MM.1S (cell line): ENCODE measurements at regions not wholly inside any gene's neighbourhood (a gene's known extent, or its start where the extent isn't known, plus 50 kb on each side); places are given as distances from the start of the nearest gene placed in this dataset.

Experiments used
- DNase-seq: peaks from one replicate; pipeline ENCODE4 v3.0.0-alpha.2; 2015
- H2AFZ ChIP-seq: fragments of 300-600 bp; sonication (generic); 2 replicates; pipeline ENCODE4 v1.6.0; 2016; ENCODE audit warnings: antibody characterized with exemption, low read length
- H3F3A ChIP-seq: fragments of 300-600 bp; sonication (generic); 2 replicates; pipeline ENCODE4 v1.6.1; 2016; ENCODE audit warnings: mild to moderate bottlenecking, antibody characterized with exemption, low read length, moderate library complexity, mixed read lengths; ENCODE audit not compliant: insufficient read depth
- H3K27ac ChIP-seq: fragments of 300-600 bp; sonication (generic); 2 replicates; pipeline ENCODE4 v1.5.1; 2016; ENCODE audit warnings: mild to moderate bottlenecking, low read length
- H3K27me3 ChIP-seq: fragments of 300-600 bp; sonication (generic); replicated peaks from 2 replicates; pipeline ENCODE4 v1.6.0; 2016; ENCODE audit warnings: low read length; ENCODE audit not compliant: insufficient read depth
- H3K36me3 ChIP-seq: fragments of 300-600 bp; sonication (generic); replicated peaks from 2 replicates; pipeline ENCODE4 v1.6.1; 2016; ENCODE audit warnings: mild to moderate bottlenecking, low read length, mixed read lengths; ENCODE audit not compliant: insufficient read depth
- H3K4me1 ChIP-seq: fragments of 300-600 bp; sonication (generic); 2 replicates; pipeline ENCODE4 v1.6.1; 2016; ENCODE audit warnings: low read length, mixed read lengths
- H3K4me2 ChIP-seq: fragments of 300-600 bp; sonication (generic); 2 replicates; pipeline ENCODE4 v1.6.0; 2016; ENCODE audit warnings: low read depth, low read length
- H3K4me3 ChIP-seq: fragments of 300-600 bp; sonication (generic); 2 replicates; pipeline ENCODE4 v1.5.1; 2016; ENCODE audit warnings: low read length, mixed read lengths
- H3K79me2 ChIP-seq: fragments of 300-600 bp; sonication (generic); 2 replicates; pipeline ENCODE4 v1.6.1; 2016; ENCODE audit warnings: mixed run types, low read length, mixed read lengths
- H3K9ac ChIP-seq: fragments of 300-600 bp; sonication (generic); 2 replicates; pipeline ENCODE4 v1.6.1; 2016; ENCODE audit warnings: low read length, mixed read lengths
- H3K9me2 ChIP-seq: fragments of 300-600 bp; sonication (generic); replicated peaks from 2 replicates; pipeline ENCODE4 v1.6.1; 2016; ENCODE audit warnings: mild to moderate bottlenecking, low read length, mixed read lengths; ENCODE audit not compliant: insufficient read depth
- H3K9me3 ChIP-seq: fragments of 300-600 bp; sonication (generic); replicated peaks from 2 replicates; pipeline ENCODE4 v1.6.1; 2016; ENCODE audit warnings: mild to moderate bottlenecking, low read length, mixed read lengths; ENCODE audit not compliant: insufficient read depth
- H4K20me1 ChIP-seq: fragments of 300-600 bp; sonication (generic); 2 replicates; pipeline ENCODE4 v1.6.1; 2016; ENCODE audit warnings: mild to moderate bottlenecking, low read length, moderate library complexity, mixed read lengths; ENCODE audit not compliant: insufficient read depth
- EZH2 ChIP-seq: fragments of 300-600 bp; sonication (generic); optimal IDR thresholded peaks from 2 replicates; pipeline ENCODE3; 2017; ENCODE audit warnings: low read depth, mild to moderate bottlenecking, antibody characterized with exemption, low read length, mixed read lengths
- EZH2phosphoT487 ChIP-seq: fragments of 300-600 bp; sonication (generic); IDR thresholded peaks from 2 replicates; pipeline ENCODE4 v1.6.1; 2018; ENCODE audit warnings: antibody characterized with exemption, low read length
- TF ChIP-seq, protein P1 (sequence below): fragments of 300-600 bp; sonication (generic); IDR thresholded peaks from 2 replicates; pipeline ENCODE4 v1.5.1; 2016; ENCODE audit warnings: antibody characterized with exemption, low read length, mixed read lengths

DNA sequence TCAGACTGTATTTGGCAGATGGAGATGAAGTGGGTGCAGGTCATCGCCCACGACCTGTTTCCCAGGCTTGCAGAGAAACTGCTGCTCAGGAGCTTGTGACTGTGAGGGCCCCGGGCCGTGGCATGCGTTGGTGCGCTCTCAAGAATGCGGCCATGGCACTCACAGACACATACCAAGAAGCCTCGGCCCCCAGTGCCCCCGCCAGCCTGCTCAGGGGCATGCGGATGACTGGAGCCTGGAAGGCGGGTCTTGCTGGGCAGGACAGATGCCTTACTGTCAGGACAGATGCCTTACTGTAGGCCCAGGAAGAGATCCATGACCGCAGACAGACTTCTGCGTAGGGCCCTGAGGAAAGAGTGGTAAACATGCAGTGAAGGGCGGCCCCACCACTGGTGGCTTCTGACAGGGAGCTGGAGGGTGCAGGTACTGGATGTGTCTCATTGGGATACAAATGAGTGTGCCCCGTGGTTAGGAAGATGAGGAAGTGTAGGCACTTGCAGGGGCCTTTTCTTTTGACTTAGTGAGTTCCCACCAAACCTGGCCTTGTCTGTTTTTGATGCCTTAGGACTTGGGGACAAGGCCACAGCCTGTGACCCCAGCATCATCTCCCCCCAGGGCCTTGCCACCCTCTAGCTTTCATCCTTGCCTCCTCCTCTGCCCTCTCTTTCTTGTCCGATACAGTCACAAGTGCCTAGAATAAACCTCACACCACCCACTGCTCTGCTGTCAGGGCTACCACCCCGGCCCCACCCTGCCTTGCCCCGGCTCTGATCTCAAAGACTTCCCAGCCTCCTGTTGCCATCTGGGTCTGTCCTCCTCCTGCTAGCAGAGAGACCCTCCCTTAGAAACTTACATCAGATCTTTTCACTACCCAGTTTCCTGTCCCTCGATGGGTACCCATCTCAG is 68.8 kb upstream of the ABL1 start:
- H4K20me1 ChIP-seq = no peaks in the 10 kb centered on the region
- no peaks in the 10 kb centered on the region for H3K9me3 ChIP-seq
- H3K36me3 ChIP-seq = no peaks in the 10 kb centered on the region
- H3K79me2 ChIP-seq = peaks cover 7% of the 10 kb centered on the region; the same call in 1 of the 2 replicates
- H2AFZ ChIP-seq = no peak overlapping the region
- no peak overlapping the region for H3K27ac ChIP-seq
- TF ChIP-seq, protein P1, sequence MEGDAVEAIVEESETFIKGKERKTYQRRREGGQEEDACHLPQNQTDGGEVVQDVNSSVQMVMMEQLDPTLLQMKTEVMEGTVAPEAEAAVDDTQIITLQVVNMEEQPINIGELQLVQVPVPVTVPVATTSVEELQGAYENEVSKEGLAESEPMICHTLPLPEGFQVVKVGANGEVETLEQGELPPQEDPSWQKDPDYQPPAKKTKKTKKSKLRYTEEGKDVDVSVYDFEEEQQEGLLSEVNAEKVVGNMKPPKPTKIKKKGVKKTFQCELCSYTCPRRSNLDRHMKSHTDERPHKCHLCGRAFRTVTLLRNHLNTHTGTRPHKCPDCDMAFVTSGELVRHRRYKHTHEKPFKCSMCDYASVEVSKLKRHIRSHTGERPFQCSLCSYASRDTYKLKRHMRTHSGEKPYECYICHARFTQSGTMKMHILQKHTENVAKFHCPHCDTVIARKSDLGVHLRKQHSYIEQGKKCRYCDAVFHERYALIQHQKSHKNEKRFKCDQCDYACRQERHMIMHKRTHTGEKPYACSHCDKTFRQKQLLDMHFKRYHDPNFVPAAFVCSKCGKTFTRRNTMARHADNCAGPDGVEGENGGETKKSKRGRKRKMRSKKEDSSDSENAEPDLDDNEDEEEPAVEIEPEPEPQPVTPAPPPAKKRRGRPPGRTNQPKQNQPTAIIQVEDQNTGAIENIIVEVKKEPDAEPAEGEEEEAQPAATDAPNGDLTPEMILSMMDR = no peak
- no peak for TF ChIP-seq EZH2phosphoT487
- no peak for TF ChIP-seq EZH2
- no peak overlapping the region for H3K9ac ChIP-seq
- H3F3A ChIP-seq = no peaks in the 10 kb centered on the region
- DNase-seq = no peak
- no peaks in the 10 kb centered on the region for H3K9me2 ChIP-seq
- no peak overlapping the region for H3K4me2 ChIP-seq
- H3K4me3 ChIP-seq = no peak overlapping the region
- no peaks in the 10 kb centered on the region for H3K27me3 ChIP-seq
- no peaks in the 10 kb centered on the region for H3K4me1 ChIP-seq

DNA sequence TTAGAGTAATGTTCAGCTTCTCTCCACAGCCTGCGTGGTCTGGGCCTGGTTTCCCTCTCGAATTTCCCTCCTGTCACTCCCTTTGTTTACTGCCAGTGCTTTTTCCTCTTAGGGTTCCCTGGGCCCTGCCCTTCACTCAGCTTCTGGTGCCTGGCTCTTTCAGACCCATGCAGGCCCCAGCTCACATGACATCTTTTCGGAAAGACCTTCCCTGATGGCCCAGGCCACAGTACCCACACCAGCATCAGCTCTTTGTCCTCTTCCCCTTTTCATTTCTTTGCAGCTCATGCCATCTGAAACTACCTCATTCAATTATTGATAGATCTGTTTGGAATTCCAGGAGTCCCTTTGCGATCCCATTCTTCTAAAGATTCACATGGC is 68.1 kb upstream of the ABL1 start:
- Histone ChIP-seq H3K27ac (no peak overlapping the region), H4K20me1 (no peaks in the 10 kb centered on the region), H2AFZ (no peak overlapping the region), H3K36me3 (no peaks in the 10 kb centered on the region), H3F3A (no peaks in the 10 kb centered on the region), H3K9me2 (no peaks in the 10 kb centered on the region), H3K27me3 (no peaks in the 10 kb centered on the region), H3K4me3 (no peak overlapping the region), H3K4me2 (no peak overlapping the region), H3K9me3 (no peaks in the 10 kb centered on the region), H3K4me1 (no peaks in the 10 kb centered on the region), H3K79me2 (peaks cover 7% of the 10 kb centered on the region; the same call in 1 of the 2 replicates), H3K9ac (no peak overlapping the region)
- TF ChIP-seq, protein P1 = no peak
- no peak for TF ChIP-seq EZH2phosphoT487
- DNase-seq = no peak

DNA sequence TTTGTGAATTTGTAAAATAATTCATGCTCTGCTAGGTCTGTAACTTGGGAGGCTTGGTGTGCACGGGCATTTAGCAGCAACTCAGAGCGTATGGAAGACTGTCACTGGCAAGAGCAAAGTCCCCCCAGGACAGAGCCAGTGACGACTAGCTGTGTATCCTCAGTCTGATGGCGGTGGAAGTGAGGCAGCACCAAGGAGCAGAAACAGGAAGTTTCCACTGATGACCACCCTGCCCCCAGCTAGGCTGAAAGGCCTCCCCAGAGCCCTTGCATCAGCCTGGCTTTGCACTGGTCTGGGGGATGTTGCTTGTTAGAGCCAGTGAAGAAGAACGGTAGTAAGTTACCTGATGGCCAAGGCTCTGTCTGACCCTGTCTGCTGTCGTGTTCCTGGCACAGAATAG is 66.8 kb upstream of the ABL1 start:
- TF ChIP-seq, protein P1 = no peak
- TF ChIP-seq EZH2phosphoT487 = no peak
- no peak for TF ChIP-seq EZH2

More for the DNA sequence above, 66.8 kb upstream of the ABL1 start:
- Histone ChIP-seq H3K9me3 (no peaks in the 10 kb centered on the region), H3K9me2 (no peaks in the 10 kb centered on the region), H3K9ac (no peak overlapping the region), H3K4me3 (no peak overlapping the region), H3K4me1 (no peaks in the 10 kb centered on the region), H2AFZ (no peak overlapping the region), H3K4me2 (no peak overlapping the region), H3K36me3 (no peaks in the 10 kb centered on the region), H3K27ac (no peak overlapping the region), H3K79me2 (peaks cover 7% of the 10 kb centered on the region; the same call in 1 of the 2 replicates), H3F3A (no peaks in the 10 kb centered on the region), H4K20me1 (no peaks in the 10 kb centered on the region), H3K27me3 (no peaks in the 10 kb centered on the region)
- DNase-seq = no peak
